Erythroblast (primary cell): ENCODE measurements at regions not wholly inside any gene's neighbourhood (a gene's known extent, or its start where the extent isn't known, plus 50 kb on each side); places are given as distances from the start of the nearest gene placed in this dataset.

ENCODE experiments used
- DNase-seq, 2 experiments: peaks; one replicate each; lab custom pipeline; 2025; lab: John Stamatoyannopoulos, UW
- GATA1 ChIP-seq: IDR thresholded peaks from 2 replicates; pipeline ENCODE4 v1.6.1; 2011; ENCODE audit warnings: low read depth, mild to moderate bottlenecking, control low read depth, low read length, moderate library complexity
- POLR2A ChIP-seq: IDR thresholded peaks from 2 replicates; pipeline ENCODE4 v1.6.1; 2011; ENCODE audit warnings: mild to moderate bottlenecking, low read length

DNA sequence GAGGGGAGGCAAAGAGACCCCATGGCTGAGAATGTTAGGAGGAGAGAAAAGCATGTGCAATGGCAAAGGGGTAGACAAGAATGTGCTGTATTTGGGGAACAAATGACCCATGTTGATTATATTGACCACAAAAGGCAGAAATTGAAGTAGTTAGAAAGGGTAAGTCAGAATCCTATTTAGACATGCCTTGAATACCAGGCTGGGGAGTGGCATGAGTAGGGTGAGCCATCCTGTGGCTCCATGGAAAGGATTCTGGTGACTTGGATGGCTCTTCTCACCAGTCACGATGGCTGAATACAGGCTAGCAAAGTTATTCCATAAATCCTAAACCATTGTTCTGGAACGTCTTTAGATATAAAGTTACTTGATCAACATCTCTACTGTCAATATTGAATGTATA is 73.4 kb upstream of the MEF2C start:
- no peak for DNase-seq
- TF ChIP-seq POLR2A, result no peak
- TF ChIP-seq GATA1, result no peak

DNA sequence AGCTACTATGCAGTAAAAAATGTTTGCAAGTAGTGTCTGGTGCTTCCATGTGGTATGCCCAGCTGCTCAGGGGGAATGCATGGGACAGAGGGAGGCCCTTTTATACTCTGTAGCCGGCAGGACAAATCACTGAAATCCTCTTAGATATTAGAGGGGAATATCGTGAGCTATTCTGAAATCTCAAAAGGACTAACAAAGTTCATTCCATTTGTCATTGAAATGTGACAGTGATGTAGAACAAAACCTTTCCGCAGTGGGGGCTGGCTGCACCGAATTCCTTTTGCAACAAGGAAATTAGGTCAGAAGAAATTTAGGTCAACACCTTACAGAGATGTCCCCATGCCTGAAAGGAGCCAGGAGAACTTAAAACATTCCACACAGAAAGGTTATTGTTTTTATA is 72.4 kb upstream of the MEF2C start:
- DNase-seq, result no peak

DNA sequence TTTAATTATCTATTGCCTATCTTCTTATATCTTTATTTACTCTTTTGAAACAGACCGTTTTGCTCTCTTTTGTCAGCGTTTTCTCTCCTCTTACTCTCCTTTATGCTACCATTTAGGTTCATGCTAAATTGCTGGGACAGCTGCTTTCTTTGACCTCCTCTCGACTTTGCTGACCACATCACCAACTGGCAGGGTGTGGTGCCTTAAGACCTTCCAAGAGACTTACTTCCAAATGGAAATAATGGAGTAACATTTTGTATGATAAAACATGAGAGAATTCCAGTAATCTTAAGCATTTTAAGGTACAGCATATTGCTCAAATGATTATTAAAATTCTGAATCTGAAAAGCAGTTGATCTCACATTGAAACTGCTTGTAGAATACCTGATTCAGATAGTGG is 71.5 kb upstream of the MEF2C start:
- no peak for DNase-seq

More for the DNA sequence above, 72.4 kb upstream of the MEF2C start:
- TF ChIP-seq GATA1 (no peak), POLR2A (no peak)

DNA sequence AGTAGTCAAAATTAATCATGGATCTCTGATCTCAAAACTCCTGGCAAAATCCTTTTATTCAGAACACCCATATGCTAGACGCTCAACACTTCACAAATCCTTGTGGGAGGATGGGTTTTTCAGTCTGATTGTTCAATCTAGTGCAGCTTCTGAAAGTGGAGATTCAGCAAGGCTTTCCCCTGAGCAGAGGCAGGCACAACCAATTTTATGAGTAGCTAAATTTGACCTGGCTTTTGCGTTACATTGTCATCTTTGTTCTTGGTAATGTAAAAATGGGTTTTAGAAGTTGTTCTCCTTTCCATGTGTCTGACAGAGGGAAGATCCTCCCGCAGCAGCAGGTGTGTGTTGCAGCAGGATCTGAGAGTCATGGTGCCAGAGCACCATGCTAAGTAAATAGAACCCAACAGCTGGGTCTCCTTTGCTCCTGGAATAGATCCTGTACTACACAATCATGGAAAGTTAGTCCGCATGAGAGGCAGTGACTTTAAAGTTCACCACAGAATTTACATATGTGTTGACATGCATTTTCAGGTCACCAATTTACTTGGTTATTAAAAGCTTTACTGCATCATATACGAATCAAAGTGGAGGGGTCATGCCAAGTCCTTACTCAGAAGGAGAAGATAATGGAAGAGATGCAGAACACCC is 70.1 kb upstream of the MEF2C start:
- DNase-seq, result no peak
- TF ChIP-seq POLR2A (no peak), GATA1 (no peak)

More for the DNA sequence above, 71.5 kb upstream of the MEF2C start:
- TF ChIP-seq GATA1 (no peak), POLR2A (no peak)

DNA sequence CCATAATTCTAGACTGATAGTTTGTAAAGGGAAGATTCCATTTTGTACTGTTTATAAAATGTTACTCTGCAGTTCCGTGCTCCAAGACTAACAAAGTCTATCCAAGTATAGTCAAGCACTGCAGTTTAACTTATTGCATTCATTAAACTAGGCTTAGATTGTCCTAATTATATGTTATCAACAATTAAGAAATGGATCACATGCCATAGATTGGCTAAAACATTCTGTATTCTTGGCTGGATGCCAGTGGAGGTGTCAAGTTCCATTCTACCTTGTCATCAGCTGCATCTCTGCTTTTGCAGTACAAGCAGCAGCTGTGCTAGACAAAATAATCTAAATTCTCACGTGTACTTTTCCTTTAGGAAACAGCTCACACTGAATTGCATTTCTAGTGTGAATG is 69.4 kb upstream of the MEF2C start:
- no peak for DNase-seq

DNA sequence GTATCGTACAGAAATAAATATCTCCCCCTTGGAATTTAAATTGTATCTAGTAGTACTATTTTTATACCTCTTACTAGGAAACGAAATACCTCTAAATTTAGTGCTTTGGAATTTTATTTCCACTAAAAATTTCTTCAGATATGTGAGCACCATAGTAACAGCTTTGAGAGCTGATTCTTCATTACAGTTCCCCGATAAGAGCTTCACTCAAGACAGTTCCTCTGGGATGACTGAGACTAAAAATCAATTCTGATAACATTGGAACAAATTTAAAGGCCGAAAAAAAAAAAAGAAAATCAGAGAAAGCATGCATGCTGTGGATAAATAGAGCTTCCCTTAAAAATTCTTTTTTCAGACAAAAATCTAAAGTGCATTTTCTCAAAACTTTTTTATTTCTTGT is 68.5 kb upstream of the MEF2C start:
- DNase-seq, result no peak
- TF ChIP-seq POLR2A (no peak), GATA1 (no peak)

More for the DNA sequence above, 69.4 kb upstream of the MEF2C start:
- TF ChIP-seq GATA1 (no peak), POLR2A (no peak)

DNA sequence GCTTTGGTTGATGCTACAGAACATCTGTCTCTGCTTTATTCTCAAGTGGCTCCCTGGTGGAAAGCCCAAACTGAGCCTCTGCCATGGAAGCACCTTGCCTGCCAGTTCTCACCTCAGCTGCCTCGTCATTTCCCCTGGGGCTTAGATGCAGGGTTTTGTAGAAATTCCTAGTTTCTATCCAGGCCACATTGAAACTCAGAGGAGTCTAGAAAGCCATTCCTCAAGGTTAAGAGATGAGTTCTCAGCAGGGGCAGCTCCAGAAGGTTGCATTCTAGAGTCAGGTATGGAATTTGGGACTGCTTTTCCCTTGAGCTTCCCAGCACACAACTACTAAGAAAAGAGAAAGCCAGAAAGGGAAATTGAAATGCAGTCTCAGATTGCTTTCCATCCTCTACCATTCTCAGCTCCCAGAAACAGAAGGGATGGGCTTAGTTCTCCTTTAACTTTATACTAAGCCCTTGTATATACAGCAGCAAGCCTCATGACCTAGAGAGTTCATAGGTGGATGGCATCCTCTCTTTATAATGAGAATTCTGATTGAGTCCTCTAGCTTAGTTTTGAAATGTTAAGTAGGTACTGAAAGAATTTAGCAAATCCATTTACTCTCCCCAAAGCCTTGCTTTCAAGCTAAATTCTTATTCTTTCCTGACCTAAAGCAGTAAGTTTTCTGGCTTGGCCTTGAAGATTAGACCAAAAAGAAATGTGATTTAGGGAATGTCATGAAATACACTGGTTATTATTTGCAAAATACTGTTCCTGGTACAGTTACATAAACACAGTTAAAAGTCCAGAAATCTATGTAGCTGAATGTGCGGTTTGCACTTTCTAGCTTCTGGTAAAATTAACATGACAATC is 66.0 kb upstream of the MEF2C start:
- DNase-seq, result no peak

DNA sequence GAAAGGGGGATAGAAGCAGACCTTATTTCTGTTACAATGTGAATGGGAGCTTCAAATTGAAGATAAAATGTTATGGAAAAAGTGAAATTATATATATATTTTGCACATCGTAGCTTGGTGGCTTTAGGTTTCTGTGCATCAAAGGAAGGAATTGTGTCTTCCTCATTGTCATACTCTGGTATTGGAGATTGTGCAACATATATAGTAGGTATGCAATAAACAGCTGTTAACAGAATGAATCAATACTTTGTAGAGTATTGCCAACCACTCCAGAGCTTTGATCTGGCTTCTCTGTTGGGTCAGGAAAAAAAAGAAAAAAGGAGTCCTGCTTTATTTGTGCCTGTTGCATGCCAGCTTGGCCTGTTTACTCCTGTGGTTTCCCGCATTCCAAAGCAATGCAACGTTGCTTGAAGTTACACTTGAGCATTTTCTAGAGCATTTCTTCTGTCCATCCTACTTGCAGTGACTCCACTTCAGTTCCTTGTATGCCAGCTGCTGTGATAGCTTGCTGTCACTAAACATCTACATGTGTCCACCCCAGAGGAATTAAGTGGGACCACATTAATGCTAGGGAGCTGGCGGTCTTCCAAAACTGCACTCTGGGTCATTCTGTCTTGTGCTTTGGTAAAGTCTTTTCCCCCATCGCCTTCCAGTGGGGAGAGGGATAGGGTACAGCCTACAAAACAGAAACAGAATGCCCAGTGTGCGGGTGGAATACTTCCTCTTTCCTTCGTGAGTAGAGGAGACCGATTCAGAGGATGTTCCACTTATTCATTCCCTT is 62.0 kb upstream of the MEF2C start:
- no peak for DNase-seq
- TF ChIP-seq GATA1 (no peak), POLR2A (no peak)

More for the DNA sequence above, 66.0 kb upstream of the MEF2C start:
- TF ChIP-seq POLR2A (no peak), GATA1 (no peak)

DNA sequence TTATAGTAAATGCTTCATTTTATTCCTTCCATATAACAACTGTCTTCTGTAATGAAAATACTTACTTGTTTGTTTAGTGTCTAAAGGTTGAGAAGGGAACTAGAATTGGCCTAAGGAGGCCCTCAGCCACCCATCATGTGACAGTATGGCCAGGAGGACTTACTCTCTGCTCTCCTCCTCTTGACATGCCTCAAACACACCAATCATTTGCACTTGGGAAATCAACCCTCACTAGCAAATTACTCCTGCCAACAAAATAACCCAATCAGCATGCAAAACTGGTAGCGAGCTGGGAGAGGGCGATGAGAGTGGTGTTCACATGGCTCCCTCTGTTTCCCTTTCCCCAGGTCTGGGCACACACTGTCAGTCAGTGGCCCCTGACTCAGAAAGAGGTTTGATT is 58.6 kb upstream of the MEF2C start:
- DNase-seq, result no peak
- TF ChIP-seq POLR2A (no peak), GATA1 (no peak)

DNA sequence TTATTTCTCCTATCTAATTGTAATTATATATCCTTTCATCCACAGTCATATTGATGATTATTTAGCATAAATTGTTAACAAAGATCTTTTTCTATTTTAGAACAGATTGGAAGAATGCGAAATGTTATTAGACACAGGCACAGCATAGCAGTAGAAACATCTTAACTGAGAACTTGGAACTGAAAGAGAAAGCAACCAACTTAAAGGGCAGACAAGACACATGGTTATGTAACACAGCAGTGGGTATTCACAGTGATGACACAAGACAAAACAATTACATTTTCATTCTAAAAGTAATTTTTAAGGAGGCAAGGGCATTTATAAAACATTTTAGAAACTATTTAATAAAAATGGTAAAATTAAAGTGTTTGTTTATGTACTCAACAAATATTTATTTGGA is 57.7 kb upstream of the MEF2C start:
- TF ChIP-seq POLR2A (no peak), GATA1 (no peak)
- no peak for DNase-seq

DNA sequence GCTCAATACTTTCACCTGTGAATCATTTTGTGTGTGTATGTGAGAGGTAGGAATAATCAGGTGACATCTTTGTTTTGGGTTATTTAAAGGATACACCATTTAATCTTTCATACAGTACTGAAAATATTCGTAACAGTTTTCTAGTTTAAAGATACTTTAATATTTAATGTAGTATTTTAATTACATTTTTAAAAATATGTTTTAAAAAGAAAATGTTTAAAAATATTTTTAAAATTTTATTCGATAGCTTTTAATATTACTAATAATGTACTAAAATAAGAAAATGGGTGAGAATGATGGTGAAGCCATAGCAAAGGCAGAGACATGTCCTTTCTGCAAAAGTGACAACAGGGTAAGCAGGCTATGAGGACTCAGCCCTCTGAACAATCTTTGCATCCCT is 56.3 kb upstream of the MEF2C start:
- TF ChIP-seq GATA1, result no peak
- TF ChIP-seq POLR2A, result no peak
- DNase-seq, result no peak

DNA sequence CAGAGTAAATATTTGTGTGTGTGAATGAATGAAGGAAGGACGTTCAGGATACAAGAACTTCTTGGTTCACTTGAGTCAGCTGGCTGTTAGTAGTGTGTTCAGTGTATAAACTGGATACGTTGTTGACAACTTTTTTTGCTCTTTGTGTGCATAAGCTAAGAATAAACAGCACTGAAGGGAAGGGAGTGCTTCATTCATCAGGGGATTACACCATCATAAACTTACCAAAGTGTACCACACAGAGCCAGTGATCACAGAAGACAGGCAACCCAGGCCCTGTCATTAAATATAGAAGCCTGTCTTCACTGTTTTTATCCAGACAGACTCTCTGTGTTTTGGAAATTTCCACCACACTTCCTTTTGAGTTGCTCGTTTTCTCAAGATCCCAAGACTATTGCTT is 55.5 kb upstream of the MEF2C start:
- no peak for DNase-seq
- TF ChIP-seq GATA1, result no peak
- TF ChIP-seq POLR2A, result no peak

DNA sequence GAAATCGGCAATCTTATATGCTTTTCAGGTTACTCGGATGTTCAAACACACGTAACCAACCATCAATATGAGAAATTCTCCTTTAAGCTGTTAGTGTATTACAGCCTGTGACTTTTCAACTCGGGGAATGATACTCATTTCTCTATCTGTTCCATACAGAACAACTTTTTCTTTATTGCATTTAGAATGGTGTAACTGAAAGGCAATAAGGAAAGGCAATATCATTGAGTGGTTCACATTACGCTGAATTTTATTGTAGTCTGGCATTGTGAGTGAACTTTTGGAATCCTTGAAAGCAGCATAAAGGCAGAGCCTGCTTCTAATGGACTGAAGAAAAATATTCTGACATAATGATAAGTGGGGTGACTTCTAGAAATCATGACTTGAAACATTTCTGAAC is 54.4 kb upstream of the MEF2C start:
- TF ChIP-seq GATA1 (no peak), POLR2A (no peak)
- DNase-seq, result no peak

DNA sequence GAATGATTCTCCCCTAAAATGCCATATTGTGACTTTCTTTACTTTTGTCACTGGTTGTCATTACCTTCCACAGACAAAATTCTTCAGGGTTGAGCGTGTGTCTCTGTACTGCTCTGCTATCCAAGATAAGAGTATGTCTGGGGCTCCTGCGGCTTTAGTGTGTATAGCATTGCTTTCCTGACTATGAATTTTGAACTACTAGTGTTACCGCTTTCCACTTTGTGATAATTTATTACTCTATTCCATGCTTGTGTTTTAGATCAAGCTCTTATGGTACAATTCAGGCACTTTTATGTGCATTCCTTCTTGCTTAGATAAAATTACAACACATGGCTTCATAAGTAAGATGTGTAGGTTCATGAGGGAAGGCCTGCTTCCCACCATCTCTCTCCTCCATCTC is 51.5 kb upstream of the MEF2C start:
- DNase-seq, result no peak

More for the DNA sequence above, 51.5 kb upstream of the MEF2C start:
- TF ChIP-seq POLR2A, result no peak
- TF ChIP-seq GATA1, result no peak
